ENCODE measurements at regions not wholly inside any gene's neighbourhood (a gene's known extent, or its start where the extent isn't known, plus 50 kb on each side); places are given as distances from the start of the nearest gene placed in this dataset.

- no peak for DNase-seq
These were observed 139.7 kb downstream of the TUSC7 start for GRCh38 chr3:116849261-116849688.

GRCh38 chr3:116852803-116853202 is 143.2 kb downstream of the TUSC7 start:
- DNase-seq: no peak

- DNase-seq: peak in 1 of 3 experiments; percentile 30
These were observed 153.7 kb downstream of the TUSC7 start for GRCh38 chr3:116863270-116863770.

GRCh38 chr3:116863822-116864589 is 154.4 kb downstream of the TUSC7 start:
- peak; percentile 37 to 90 (median 65) for DNase-seq

GRCh38 chr3:116864590-116864927 is 155.0 kb downstream of the TUSC7 start:
- DNase-seq: no peak

- DNase-seq: peak in 2 of 3 experiments; percentile 10 to 35
These were observed 160.8 kb downstream of the TUSC7 start for GRCh38 chr3:116870379-116870778.

GRCh38 chr3:116871905-116872304 is 162.3 kb downstream of the TUSC7 start:
- DNase-seq: no peak

GRCh38 chr3:116872688-116873087 is 163.1 kb downstream of the TUSC7 start:
- no peak for DNase-seq

GRCh38 chr3:116873142-116873541 is 163.6 kb downstream of the TUSC7 start:
- no peak for DNase-seq

- no peak for DNase-seq
These were observed 168.4 kb downstream of the TUSC7 start for GRCh38 chr3:116877968-116878367.

GRCh38 chr3:116886202-116886893 is 176.8 kb downstream of the TUSC7 start:
- no peak for DNase-seq

GRCh38 chr3:116896116-116896515 is 186.5 kb downstream of the TUSC7 start:
- DNase-seq: peak in 1 of 3 experiments; percentile 4

- no peak for DNase-seq
These were observed 187.8 kb downstream of the TUSC7 start for GRCh38 chr3:116897382-116897781.

GRCh38 chr3:116899253-116899652 is 189.7 kb downstream of the TUSC7 start:
- no peak for DNase-seq

GRCh38 chr3:116905334-116905733 is 195.8 kb downstream of the TUSC7 start:
- no peak for DNase-seq

GRCh38 chr3:116905794-116906193 is 196.2 kb downstream of the TUSC7 start:
- DNase-seq: no peak

- DNase-seq: no peak
These were observed 202.5 kb downstream of the TUSC7 start for GRCh38 chr3:116912116-116912515.

GRCh38 chr3:116914004-116914403 is 204.4 kb downstream of the TUSC7 start:
- no peak for DNase-seq

- DNase-seq: no peak
These were observed 207.3 kb downstream of the TUSC7 start for GRCh38 chr3:116916836-116917235.

- peak in 1 of 3 experiments; percentile 24 for DNase-seq
These were observed 211.4 kb downstream of the TUSC7 start for GRCh38 chr3:116920826-116921610.

- no peak for DNase-seq
These were observed 218.3 kb downstream of the TUSC7 start for GRCh38 chr3:116927918-116928317.

- peak in 1 of 3 experiments; percentile 37 for DNase-seq
These were observed 220.1 kb downstream of the TUSC7 start for GRCh38 chr3:116929505-116930222.

GRCh38 chr3:116930786-116931185 is 221.2 kb downstream of the TUSC7 start:
- DNase-seq: no peak
